Mesothelial cell of epicardium (in vitro differentiated cells): ENCODE measurements at regions not wholly inside any gene's neighbourhood (a gene's known extent, or its start where the extent isn't known, plus 50 kb on each side); places are given as distances from the start of the nearest gene placed in this dataset.
A peak's percentile ranks its signal among the peaks of the same experiment; 100 is the strongest.

ENCODE experiments used
- DNase-seq, 2 experiments: peaks; one replicate each; pipeline ENCODE4 v3.0.0; 2021; ENCODE audit warnings: low spot score in 2 of 2; ENCODE audit not compliant: unreplicated experiment in 2 of 2
- H3K27ac Mint-ChIP-seq: 2 replicates; pipeline ENCODE4 v1.8.0; 2021; ENCODE audit warnings: mixed read lengths
- H3K27me3 Mint-ChIP-seq: 2 replicates; pipeline ENCODE4 v1.8.0; 2021; ENCODE audit warnings: low read depth, mixed read lengths
- H3K36me3 Mint-ChIP-seq: 2 replicates; pipeline ENCODE4 v1.8.0; 2021; ENCODE audit warnings: mixed read lengths
- H3K4me1 Mint-ChIP-seq: 2 replicates; pipeline ENCODE4 v1.8.0; 2021; ENCODE audit warnings: mixed read lengths
- H3K4me3 Mint-ChIP-seq: 2 replicates; pipeline ENCODE4 v1.8.0; 2021; ENCODE audit warnings: mild to moderate bottlenecking, moderate library complexity, mixed read lengths
- H3K9me3 Mint-ChIP-seq: 2 replicates; pipeline ENCODE4 v1.8.0; 2021; ENCODE audit warnings: mixed read lengths
- TF ChIP-seq, protein P1 (sequence below): fragments of 200-600 bp; sonication (generic); IDR thresholded peaks from one replicate; pipeline ENCODE4 v1.5.0; 2021; ENCODE audit warnings: antibody characterized with exemption; ENCODE audit not compliant: unreplicated experiment

DNA sequence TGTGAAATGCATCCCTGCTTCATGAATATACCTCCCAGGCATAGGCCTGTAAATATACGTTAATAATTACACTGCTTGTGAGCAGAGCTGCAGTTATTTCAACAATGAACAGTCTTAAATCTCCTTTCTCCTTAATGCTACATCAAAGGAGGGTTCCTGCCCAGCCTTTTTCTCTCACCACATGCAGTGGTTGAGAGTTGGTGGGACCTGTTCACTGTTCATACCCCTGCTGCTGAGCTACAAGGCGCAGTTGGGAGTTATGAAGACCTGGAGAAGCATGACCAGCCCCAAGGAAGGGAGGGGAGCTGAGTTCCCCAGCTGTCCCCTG is 111.9 kb upstream of the FOXQ1 start:
- Mint-ChIP-seq H3K27me3 (peaks cover 14% of the 10 kb centered on the region), H3K9me3 (peaks cover 10% of the 10 kb centered on the region), H3K4me3 (no peak overlapping the region), H3K27ac (no peak overlapping the region), H3K36me3 (no peaks in the 10 kb centered on the region), H3K4me1 (peaks cover 11% of the 10 kb centered on the region)
- DNase-seq = no peak
- TF ChIP-seq, protein P1, sequence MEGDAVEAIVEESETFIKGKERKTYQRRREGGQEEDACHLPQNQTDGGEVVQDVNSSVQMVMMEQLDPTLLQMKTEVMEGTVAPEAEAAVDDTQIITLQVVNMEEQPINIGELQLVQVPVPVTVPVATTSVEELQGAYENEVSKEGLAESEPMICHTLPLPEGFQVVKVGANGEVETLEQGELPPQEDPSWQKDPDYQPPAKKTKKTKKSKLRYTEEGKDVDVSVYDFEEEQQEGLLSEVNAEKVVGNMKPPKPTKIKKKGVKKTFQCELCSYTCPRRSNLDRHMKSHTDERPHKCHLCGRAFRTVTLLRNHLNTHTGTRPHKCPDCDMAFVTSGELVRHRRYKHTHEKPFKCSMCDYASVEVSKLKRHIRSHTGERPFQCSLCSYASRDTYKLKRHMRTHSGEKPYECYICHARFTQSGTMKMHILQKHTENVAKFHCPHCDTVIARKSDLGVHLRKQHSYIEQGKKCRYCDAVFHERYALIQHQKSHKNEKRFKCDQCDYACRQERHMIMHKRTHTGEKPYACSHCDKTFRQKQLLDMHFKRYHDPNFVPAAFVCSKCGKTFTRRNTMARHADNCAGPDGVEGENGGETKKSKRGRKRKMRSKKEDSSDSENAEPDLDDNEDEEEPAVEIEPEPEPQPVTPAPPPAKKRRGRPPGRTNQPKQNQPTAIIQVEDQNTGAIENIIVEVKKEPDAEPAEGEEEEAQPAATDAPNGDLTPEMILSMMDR = no peak

GRCh38 chr6:1197309-1197708 is 114.6 kb upstream of the FOXQ1 start:
- TF ChIP-seq, protein P1 = no peak
- Mint-ChIP-seq H3K27ac (no peak overlapping the region), H3K9me3 (peaks cover 26% of the 10 kb centered on the region), H3K27me3 (peaks cover 14% of the 10 kb centered on the region), H3K36me3 (no peaks in the 10 kb centered on the region), H3K4me3 (no peak overlapping the region), H3K4me1 (peaks cover 11% of the 10 kb centered on the region)
- no peak for DNase-seq

GRCh38 chr6:1191141-1191630 is 120.7 kb upstream of the FOXQ1 start:
- peaks cover 24% of the 10 kb centered on the region for H3K9me3 Mint-ChIP-seq
- no peak overlapping the region for H3K4me3 Mint-ChIP-seq
- peaks cover 7% of the 10 kb centered on the region for H3K4me1 Mint-ChIP-seq
- DNase-seq = no peak
- peaks cover 15% of the 10 kb centered on the region for H3K27me3 Mint-ChIP-seq
- H3K27ac Mint-ChIP-seq = no peak overlapping the region
- TF ChIP-seq, protein P1 = no peak
- H3K36me3 Mint-ChIP-seq = no peaks in the 10 kb centered on the region

- no peak overlapping the region for H3K4me3 Mint-ChIP-seq
- peaks cover 9% of the 10 kb centered on the region for H3K27me3 Mint-ChIP-seq
- H3K9me3 Mint-ChIP-seq = peaks cover 16% of the 10 kb centered on the region
- TF ChIP-seq, protein P1 = no peak
- no peak for DNase-seq
- H3K27ac Mint-ChIP-seq = peak overlapping the region; percentile 83
- H3K4me1 Mint-ChIP-seq = peaks cover 7% of the 10 kb centered on the region
- H3K36me3 Mint-ChIP-seq = no peaks in the 10 kb centered on the region
Observed at GRCh38 chr6:1190366-1190765, 121.5 kb upstream of the FOXQ1 start.

- Mint-ChIP-seq H3K9me3 (peaks cover under 1% of the 10 kb centered on the region), H3K36me3 (no peaks in the 10 kb centered on the region), H3K27ac (no peak overlapping the region), H3K4me1 (peaks cover 7% of the 10 kb centered on the region), H3K4me3 (no peak overlapping the region), H3K27me3 (peaks cover 8% of the 10 kb centered on the region)
- TF ChIP-seq, protein P1 = no peak
- DNase-seq = no peak
Observed at GRCh38 chr6:1188199-1188598, 123.7 kb upstream of the FOXQ1 start.
